ENCODE measurements at regions not wholly inside any gene's neighbourhood (a gene's known extent, or its start where the extent isn't known, plus 50 kb on each side); places are given as distances from the start of the nearest gene placed in this dataset.

GRCh38 chr3:147760085-147760484 lies 350.9 kb downstream of the ZIC1 start:
- no peak for TF ChIP-seq POLR2A (IDR thresholded peaks at IDR 0.05; ENCODE audit: low read length)
- TF ChIP-seq CTCF (IDR thresholded peaks at IDR 0.05), result no peak
- TF ChIP-seq ZSCAN20 (CRISPR knock-in tag; IDR thresholded peaks at IDR 0.05), result no peak
- TF ChIP-seq REST (IDR thresholded peaks at IDR 0.05), result no peak
